Transverse colon (tissue), 3 donors: ENCODE measurements at regions not wholly inside any gene's neighbourhood (a gene's known extent, or its start where the extent isn't known, plus 50 kb on each side); places are given as distances from the start of the nearest gene placed in this dataset.

ENCODE experiments used
- CTCF ChIP-seq, 5 experiments: fragments of 200-600 bp in 3 of 5; fragments of 450-650 bp in 2 of 5; sonication (generic) in 3 of 5; IDR thresholded peaks; 1 replicate in 2 of 5; 2 replicates in 3 of 5; pipeline ENCODE4 v1.5.1; 2016 to 2017; ENCODE audit warnings: antibody characterized with exemption in 5 of 5, inconsistent platforms in 3 of 5, mild to moderate bottlenecking in 2 of 5, moderate library complexity in 1 of 5
- EP300 ChIP-seq: sonication (generic); formaldehyde crosslinking; IDR thresholded peaks from one replicate; pipeline ENCODE4 v1.6.1; 2017; ENCODE audit warnings: antibody characterized with exemption, low read depth
- POLR2A ChIP-seq: fragments of 450-650 bp; IDR thresholded peaks from one replicate; pipeline ENCODE4 v1.6.1; 2016; ENCODE audit warnings: antibody characterized with exemption, mild to moderate bottlenecking, moderate library complexity

GRCh38 chr9:129266536-129266935 lies 88.5 kb upstream of the IER5L start:
- no peak for TF ChIP-seq CTCF (IDR thresholded peaks at IDR 0.05)
- no peak for TF ChIP-seq EP300
- TF ChIP-seq POLR2A: no peak
